Vagina (tissue), 2 donors: ENCODE measurements at regions not wholly inside any gene's neighbourhood (a gene's known extent, or its start where the extent isn't known, plus 50 kb on each side); places are given as distances from the start of the nearest gene placed in this dataset.

ENCODE experiments used
- POLR2A ChIP-seq, 2 donors: fragments of 450-650 bp; IDR thresholded peaks; one replicate each; pipeline ENCODE4 v1.6.1; 2017; ENCODE audit warnings: antibody characterized with exemption in 2 of 2, mild to moderate bottlenecking in 2 of 2, moderate library complexity in 2 of 2
- POLR2AphosphoS5 ChIP-seq, 2 donors: sonication (generic); formaldehyde crosslinking; IDR thresholded peaks; one replicate each; pipeline ENCODE4 v1.9.0; 2017; ENCODE audit warnings: antibody characterized with exemption in 2 of 2, mild to moderate bottlenecking in 2 of 2, low read depth in 1 of 2; ENCODE audit not compliant: insufficient read depth in 1 of 2
- TF ChIP-seq, protein P1 (sequence below), 3 experiments: fragments of 450-650 bp in 2 of 3; fragments of 200-600 bp in 1 of 3; sonication (generic) in 1 of 3; IDR thresholded peaks; one replicate each; pipeline ENCODE4 v1.5.1; 2017 to 2019; ENCODE audit warnings: antibody characterized with exemption in 3 of 3, mild to moderate bottlenecking in 2 of 3, moderate library complexity in 2 of 3

DNA sequence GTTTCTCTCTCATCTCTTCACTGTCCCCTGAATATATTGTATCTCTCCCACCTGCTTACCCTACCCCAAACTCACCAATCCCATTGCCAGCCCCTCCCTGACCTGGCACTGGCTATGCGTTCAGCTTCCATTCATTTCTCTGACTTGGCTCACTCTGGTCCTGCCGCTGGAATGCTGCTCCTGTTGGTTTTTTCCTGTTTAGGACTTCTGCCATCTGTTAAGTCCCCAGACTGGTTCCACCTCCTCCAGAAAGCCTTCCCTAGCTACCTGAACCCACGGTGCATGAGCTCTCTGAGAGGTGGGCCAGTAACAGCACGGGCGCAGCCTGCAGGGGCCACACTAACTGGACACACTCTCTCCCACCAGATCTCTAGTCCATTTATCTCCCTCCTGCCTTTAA, 80.2 kb downstream of the HIF1AN start:
- TF ChIP-seq, protein P1, sequence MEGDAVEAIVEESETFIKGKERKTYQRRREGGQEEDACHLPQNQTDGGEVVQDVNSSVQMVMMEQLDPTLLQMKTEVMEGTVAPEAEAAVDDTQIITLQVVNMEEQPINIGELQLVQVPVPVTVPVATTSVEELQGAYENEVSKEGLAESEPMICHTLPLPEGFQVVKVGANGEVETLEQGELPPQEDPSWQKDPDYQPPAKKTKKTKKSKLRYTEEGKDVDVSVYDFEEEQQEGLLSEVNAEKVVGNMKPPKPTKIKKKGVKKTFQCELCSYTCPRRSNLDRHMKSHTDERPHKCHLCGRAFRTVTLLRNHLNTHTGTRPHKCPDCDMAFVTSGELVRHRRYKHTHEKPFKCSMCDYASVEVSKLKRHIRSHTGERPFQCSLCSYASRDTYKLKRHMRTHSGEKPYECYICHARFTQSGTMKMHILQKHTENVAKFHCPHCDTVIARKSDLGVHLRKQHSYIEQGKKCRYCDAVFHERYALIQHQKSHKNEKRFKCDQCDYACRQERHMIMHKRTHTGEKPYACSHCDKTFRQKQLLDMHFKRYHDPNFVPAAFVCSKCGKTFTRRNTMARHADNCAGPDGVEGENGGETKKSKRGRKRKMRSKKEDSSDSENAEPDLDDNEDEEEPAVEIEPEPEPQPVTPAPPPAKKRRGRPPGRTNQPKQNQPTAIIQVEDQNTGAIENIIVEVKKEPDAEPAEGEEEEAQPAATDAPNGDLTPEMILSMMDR (IDR thresholded peaks at IDR 0.05) = no peak
- TF ChIP-seq POLR2AphosphoS5 (IDR thresholded peaks at IDR 0.05; ENCODE audit: insufficient read depth in 1 of 2, low read depth in 1 of 2) (no peak), POLR2A (IDR thresholded peaks at IDR 0.05) (no peak)
